Left cardiac atrium (tissue), 4 donors: ENCODE measurements at regions not wholly inside any gene's neighbourhood (a gene's known extent, or its start where the extent isn't known, plus 50 kb on each side); places are given as distances from the start of the nearest gene placed in this dataset.

Source experiments
- ATAC-seq, 2 donors: fragments of 200-7000 bp; cut with Tn5 transposase; one replicate each; pipeline ENCODE4 v1.9.1; 2020; ENCODE audit warnings: mild to moderate bottlenecking in 2 of 2, moderate library complexity in 2 of 2
- DNase-seq: peaks from one replicate; pipeline ENCODE4 v3.0.0-alpha.2; 2020
- intact Hi-C, 2 donors: fragments of 100-400 bp; cut with DNase I; formaldehyde crosslinking; loops; one replicate each; pipeline versions ENCODE4 v1.14.1 to v1.15.1; 2022 to 2023
- donor health status: DM: no; HTN: yes; CAD: no.
- donor health status: DM: no; HTN: yes; CAD: no; lungs with severe emphysema.
- donor health status: DM: yes; HTN: yes; CAD: no.
- donor health status: Dilated cardiomyopathy.

DNA sequence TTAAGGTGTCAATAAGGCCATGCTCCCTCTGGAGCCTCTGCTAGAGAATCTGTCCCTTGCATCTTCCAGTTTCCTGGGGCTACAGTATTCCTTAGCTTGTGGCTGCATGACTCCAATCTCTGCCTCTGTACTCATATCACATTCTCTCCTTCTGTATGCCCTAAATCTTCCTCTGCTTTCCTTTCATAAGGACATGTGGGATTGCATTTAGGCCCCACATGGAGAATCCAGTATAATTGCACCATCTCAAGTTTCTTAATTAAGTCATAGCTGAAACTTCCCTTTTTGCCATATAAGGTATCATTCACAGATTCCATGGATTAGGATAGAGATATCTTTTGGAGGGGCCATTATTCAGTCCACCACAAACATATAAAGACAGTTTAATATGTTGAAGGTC lies 409.8 kb upstream of the TMCO5A start:
- DNase-seq, result no peak
- intact Hi-C loops, result loop anchor here in 1 of 2 donors (2.0 kb wide), 1 partner anchor 16 kb away; no protein-coding TSS in a partner anchor
- ATAC-seq, result no peak

DNA sequence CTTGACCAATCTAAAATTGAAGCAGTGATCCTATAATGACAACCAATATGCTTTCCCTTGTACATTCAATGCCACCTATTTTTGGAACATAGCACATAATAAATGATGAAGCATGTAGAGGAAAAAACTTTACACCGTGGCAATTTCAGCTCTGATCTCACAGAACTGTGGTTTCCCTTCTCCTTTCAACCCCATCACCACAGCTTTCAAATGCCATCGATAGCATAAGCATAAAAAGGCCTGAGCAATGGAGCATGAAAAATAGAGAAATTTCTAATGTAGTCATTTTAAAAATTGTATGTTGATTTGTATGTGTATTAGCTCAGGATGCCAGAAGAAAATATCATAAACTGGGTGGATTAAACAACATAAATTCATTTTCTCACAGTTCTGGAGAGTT lies 406.0 kb upstream of the TMCO5A start:
- intact Hi-C loops, result no loop called here
- ATAC-seq, result no peak
- DNase-seq, result no peak

DNA sequence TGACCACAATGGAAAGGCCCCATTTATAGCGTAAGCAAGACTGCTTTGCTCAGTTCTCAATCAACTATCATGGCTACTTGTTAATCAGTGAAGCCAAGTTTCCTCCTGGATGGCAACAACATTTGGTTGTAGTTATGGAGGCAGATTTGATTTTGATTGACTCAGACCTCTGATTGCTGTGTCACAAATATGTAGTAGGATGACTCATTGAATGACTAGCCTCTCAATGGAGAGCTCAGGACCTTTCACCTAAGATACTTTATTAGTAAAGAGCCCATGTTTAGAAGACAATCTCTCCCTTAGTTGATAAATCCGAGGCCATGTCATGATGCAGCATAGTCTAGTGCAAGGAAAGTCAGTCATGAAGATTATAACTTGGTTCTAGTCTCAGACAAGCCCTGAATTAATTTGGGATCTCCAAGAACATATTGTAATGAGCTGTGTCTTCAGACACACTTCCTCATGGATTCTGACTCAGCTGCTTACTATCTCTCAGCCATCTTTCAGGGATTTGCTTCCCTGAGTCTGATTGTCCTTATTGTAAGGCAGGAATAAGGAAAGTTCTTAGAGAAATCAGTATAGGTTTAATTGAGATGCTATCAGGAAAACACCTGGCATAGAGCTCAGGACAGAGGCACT lies 397.4 kb upstream of the TMCO5A start:
- intact Hi-C loops, result no loop called here
- ATAC-seq (no peak), DNase-seq (no peak)

DNA sequence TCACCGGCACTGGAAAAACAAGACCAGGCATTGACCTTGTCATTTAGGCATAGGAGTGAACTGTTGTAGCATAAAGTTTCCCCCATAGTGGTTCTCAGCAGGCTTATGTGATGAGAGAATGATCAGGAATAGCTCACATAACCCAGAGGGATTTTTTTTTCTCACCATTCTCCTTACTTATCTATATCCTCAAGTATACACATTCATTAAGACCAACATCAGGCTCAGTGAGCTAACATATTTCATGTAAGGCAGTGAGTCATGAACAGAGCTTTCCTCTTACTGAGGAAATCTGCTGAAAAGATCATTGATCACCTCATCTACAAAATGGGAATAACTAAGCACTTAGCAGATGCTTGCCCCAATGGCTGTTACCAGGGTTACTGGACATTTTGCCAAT lies 396.6 kb upstream of the TMCO5A start:
- DNase-seq, result no peak
- intact Hi-C loops, result no loop called here
- no peak for ATAC-seq

DNA sequence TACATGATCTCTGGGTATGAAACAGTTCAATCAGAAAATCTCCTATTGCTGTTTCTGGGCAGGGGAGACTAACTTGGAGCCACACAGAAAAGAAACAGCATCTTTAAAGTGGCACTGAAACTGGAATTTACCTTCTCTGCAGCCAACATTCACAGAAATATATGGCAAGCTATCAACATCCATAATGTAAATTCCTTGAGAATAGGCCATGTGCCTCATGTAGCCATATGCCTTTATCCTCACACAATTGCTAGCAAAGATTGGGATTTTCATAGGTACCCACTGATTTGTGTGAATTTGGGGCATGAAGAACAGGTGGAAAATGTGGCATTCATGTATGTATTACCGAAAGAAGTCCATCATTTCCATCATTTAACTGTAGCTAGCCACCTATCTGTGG lies 386.3 kb upstream of the TMCO5A start:
- DNase-seq (no peak), ATAC-seq (no peak)

DNA sequence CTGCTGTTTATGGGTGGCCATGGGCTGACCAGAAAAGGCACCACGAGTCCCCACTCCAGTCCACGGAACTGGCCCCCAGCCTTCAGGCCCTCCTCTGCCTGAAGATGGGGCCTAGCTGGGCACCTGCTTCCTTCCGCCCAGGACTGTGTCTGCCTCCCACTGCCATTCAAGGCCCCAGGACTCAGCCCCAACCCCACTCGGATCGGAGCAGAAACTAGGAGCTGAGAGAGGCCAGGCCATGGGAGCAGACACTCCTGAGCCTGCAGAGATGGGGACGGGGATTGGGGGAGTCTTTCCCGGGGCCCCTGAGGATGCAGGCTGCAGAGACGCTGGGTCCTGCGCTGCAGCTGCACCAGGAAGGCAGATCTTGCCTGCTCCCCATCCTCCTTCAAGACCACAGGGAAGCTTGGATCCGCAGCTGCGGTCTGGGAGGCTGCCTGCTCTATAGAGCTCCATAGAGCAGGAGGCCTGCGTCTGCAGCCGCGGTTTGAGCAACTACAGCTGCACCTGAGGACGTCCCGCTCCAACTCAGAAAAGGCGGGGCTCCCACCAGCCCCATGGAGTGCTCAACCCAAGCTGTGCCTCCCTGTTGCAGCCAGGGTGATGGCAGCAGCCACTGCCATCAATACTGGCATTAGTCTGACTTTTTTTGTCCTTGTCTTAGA lies 383.9 kb upstream of the TMCO5A start:
- ATAC-seq (no peak), DNase-seq (no peak)
- intact Hi-C loops, result no loop called here

More for the DNA sequence above, 386.3 kb upstream of the TMCO5A start:
- intact Hi-C loops, result no loop called here

DNA sequence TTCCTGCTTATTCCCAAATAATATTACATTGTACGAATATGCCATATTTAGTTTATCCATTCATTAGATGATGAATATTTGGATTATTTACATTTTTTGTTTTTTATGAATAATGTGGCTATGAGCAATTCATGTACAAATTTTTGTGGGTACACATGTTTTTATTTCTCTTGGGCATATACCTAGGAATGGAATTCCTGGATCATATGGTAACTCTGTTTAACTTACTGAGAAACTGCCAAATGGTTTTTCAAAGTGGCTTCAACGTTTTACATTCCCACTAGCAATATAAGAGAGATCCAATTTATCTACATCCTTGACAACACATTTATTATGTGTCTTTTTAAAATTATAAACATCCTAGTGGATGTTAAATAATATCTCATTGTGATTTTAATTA lies 362.0 kb upstream of the TMCO5A start:
- DNase-seq, result no peak
- ATAC-seq, result no peak
- intact Hi-C loops, result no loop called here

DNA sequence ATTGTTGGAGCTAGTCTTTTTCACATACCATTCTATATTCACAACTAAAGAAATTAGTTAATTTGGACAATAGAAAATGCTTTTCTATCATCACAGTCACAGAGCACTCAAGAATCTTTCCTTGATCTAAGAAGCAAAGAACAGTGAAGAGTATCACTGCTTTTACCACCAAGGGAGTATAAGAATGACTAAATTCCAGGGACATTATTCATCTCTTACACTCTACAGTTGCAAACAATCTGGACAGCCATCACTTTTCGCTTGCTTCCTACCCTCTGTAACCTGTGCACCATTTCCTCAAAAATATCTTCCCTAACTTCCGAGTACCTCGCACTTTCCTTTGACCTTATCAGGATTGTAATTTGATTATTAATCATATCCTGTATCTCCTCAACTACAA lies 359.5 kb upstream of the TMCO5A start:
- ATAC-seq (no peak), DNase-seq (no peak)
- intact Hi-C loops, result no loop called here

DNA sequence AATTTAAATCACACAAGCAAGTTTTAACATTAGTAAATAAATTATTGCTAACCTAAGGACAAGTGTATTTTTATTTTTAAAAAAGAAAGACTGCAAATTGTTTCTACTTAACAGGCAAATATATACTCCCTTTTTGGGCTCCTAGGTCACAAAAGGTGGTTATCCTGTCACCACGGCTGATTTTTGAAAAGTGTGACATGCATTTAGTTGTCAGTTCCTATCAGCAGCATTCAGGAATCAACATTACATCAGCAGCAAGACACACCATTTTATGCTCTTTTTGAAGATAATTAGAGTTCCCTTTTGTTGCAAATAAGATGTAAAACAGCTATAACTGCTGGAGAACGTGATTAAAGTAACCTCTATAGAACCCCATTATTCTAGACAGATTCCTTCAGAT lies 357.5 kb upstream of the TMCO5A start:
- no peak for DNase-seq
- ATAC-seq, result no peak
- intact Hi-C loops, result no loop called here

DNA sequence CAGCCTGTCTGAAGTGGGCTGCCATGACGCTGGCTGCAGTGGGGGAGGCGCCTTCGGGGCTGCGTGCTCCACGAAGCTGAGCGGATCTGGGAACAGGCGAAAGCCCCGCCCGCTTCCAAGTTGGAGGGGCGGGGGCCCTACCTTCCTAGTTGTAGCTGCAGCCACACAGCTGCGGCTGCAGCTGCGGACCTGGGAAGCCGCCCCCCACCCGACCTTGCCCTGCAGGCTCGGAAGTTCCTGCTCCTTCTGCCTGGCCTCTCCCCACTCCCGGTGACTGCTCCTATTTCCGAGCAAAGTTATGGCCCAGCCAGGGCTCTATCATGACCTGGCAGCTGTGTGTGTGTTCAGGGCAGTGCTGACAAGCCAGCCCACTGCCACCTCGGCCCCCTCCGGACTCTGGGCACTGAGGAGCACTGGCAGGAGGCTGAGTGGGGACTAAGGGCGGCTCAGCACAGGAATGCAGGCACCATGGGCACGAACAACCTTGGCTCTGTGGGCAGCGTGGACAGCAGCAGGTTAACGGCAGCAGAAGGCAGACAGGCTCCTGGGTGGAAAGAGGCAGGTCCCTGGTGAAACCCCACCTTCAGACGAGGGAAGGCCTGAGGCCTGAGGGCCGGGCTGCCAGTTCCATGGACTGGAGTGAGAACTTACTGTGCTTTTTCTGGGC lies 352.4 kb upstream of the TMCO5A start:
- intact Hi-C loops, result no loop called here
- DNase-seq, result no peak
- no peak for ATAC-seq

DNA sequence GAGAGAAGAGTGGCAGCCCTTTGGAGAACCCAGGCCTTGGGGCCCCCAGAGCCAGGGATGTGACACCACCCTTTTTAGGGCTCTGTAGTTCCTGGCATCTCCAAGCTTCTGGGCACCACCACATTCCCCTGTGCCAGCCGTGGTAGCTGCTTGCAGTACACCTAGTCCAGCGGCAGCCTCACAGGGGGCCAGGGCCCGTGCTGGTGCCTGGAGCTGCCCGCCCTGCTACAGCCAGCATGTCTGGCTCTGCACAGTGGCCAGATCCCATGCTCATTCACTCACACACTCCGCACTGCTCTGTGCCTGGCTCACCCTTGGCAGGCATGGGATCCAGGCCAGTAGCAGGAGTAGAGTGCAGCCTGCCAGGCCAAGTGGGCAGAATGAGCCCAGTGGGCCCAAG lies 351.6 kb upstream of the TMCO5A start:
- ATAC-seq (peak in 1 of 2 donors; percentile 61), DNase-seq (no peak)
- intact Hi-C loops, result no loop called here

DNA sequence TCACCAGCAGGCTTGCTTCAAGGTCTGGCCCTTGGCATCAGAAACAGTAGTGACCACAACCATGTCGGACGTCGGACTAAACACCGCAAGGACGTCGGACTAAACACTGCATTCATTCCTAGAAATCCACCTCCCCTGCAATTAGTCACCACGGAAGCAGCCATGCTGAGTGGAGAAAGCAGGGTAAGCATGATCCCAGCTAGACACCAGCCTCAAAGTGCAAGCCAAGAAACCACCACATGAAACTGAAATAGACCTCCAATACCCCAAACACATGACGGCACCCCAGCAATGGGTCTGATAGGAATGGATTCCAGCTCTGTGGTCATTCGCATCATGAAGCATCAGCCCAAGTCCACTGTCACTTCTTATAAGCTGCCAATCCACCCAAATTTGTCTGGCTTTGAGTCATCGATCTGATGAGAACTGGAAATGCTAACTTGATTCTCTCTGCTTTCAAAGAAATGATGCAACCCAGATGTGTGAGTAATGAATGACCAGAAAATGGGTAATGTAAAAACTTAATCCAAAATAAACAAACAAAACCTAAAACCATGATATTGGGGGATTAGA lies 348.3 kb upstream of the TMCO5A start:
- intact Hi-C loops, result no loop called here
- DNase-seq (no peak), ATAC-seq (no peak)

DNA sequence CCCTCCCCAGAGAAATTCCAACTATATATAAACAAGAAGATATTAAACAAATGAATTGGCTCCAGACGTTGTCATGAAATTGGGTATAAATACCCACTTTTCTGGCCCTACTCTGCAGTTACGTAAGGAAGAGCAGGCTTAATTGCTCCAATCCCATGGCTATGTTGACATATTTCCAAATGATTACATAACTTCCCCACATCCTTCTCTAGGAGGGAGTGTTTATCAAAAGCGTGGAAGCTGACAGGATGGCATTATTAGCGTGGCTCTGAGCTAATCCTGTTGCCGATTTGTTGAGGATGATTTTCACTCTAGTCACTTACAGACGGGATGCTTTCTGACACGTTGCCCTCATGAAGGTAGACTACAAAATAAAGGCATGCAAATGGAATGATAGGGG lies 347.5 kb upstream of the TMCO5A start:
- intact Hi-C loops, result no loop called here
- DNase-seq (no peak), ATAC-seq (peak; percentile 42 to 47)

DNA sequence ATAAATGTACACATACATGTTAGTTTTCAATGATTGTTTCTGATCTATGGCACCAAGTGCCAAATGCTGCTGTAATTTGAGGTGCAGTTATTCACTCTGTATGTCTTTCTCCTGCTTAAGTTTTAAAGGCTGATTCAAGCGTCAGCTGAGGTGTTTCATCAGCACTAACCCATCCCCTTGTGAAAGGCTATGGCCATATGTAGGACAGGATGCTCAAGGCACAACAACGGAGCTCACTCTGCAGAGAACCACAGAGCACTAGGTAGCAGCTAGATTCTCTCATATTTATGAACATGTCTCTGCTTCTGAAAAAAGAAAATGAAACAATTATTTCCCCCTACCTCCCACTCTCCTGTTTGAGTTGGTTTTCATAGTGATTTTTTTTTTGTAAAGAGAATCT lies 340.0 kb upstream of the TMCO5A start:
- intact Hi-C loops, result no loop called here
- DNase-seq (no peak), ATAC-seq (no peak)

DNA sequence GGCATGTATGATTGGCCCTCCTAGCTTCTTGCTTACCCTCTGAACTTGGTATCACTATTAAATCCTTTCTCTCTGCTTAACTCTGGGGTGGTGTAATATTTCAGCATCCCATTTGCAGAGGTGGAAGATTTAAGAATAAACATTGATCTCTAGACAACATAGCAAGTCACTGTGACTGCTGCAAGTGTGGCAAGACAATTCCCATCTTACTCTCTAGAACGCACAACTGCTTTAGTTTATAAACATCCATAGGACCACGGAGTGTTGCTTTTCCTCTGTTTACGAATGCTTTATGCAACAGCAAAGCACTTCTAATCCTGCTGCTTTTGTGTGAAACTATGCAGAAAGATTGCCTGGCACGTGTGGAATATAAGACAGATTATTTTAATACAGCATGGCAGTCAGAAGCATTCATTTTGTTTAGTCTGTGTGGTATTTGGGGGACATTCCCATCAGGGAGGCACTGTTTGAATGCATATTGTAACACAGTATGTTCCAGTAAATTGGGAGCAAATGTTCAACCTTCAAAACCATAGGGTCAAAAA lies 338.9 kb upstream of the TMCO5A start:
- DNase-seq (no peak), ATAC-seq (no peak)
- intact Hi-C loops, result no loop called here

DNA sequence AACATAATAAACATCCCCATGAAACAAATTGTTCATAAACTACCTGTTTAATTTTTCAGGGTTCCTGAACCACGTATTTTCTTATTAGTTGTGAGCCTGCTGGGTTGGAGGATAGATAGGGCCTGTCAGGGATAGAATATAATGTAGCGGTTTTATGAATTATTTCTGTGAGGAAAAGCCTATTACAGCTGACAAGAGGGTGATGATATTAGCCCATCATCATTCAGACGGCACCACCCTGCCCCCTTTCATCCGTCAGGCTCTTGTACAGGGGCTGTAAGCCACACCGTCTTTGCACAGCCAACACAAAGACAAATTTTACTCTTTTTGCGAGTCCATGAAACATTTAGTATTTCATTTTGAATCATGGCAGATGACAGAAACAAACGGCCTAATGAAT lies 335.3 kb upstream of the TMCO5A start:
- DNase-seq (no peak), ATAC-seq (no peak)
- intact Hi-C loops, result no loop called here

DNA sequence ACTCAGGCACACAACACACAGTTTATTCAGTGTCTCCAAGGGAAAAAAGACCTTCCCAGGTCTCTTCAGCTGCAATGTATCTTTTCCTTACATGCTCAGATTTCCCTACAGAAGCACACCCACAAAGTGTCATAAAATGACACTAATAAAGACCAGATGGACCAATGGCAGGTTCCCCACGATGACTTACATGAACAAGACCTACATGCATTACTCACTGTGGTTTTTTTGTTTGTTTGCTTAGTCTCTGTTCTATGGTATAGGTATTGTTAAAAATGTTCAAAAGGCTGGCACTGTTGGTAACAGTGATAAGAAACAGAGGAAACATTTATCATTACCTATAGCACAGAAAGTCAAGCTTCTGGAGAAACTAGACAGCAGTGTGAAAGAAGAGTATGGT lies 318.2 kb upstream of the TMCO5A start:
- intact Hi-C loops, result loop anchor here in 1 of 2 donors (5.0 kb wide), 1 partner anchor 49 kb away; no protein-coding TSS in a partner anchor
- DNase-seq (no peak), ATAC-seq (no peak)

DNA sequence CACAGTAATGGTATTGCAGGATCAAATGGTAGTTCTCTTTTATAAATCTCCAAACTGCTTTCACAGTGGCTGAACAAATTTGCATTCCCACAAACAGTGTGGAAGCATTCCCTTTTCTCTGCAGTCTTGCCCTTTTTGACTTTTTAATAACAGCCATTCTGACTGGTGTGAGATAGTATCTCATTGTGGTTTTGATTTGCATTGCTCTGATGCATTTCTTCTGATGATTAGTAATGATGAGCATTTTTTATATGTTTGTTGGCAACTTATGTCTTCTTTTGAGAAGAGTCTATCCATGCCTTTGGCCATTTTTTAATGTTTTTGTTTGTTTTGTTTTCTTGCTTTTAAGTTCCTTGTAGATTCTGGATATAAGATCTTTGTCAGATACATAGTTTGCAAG lies 316.1 kb upstream of the TMCO5A start:
- DNase-seq (no peak), ATAC-seq (no peak)
- intact Hi-C loops, result loop anchor here in 1 of 2 donors (5.0 kb wide), 1 partner anchor 51 kb away; no protein-coding TSS in a partner anchor

DNA sequence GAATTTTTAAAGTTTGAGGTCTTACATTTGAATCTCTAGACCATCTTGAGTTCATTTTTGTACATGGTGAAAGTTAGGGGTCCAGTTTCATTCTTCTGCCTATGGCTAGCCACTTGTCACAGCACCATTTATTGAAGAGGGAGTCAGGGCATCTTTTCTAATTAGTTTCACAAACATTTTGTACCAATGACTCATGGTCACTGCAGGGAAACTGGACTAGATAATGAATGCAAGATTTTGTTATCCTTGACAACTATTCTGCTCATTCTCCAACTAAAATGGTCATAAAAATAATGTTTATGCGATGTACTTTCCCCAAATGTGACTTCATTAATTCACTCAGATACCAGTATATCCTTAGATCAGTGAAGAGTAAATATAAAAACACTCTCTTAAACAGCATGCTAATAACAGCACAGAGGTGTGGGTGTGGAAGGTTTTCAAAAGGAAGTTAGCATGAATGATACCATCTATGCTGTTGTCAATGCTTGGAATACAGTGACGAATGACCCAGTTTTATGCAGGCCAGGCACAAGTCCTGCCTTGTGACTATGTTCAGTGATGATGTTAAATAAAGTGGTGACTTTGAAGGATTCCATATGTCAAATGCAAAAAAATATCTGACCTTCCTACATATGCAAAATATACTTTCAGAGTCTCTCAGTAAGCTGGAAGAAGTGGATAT lies 314.9 kb upstream of the TMCO5A start:
- ATAC-seq, result no peak

More for the DNA sequence above, 314.9 kb upstream of the TMCO5A start:
- DNase-seq, result no peak
- intact Hi-C loops, result loop anchor here in 1 of 2 donors (5.0 kb wide), 1 partner anchor 52 kb away; no protein-coding TSS in a partner anchor
